ENCODE measurements at regions not wholly inside any gene's neighbourhood (a gene's known extent, or its start where the extent isn't known, plus 50 kb on each side); places are given as distances from the start of the nearest gene placed in this dataset.

GRCh38 chr2:17336458-17336857 lies 181.8 kb downstream of the RAD51AP2 start:
- no peak for DNase-seq (ENCODE audit: low read depth)
- no peak overlapping the region for H3K4me3 ChIP-seq (ENCODE audit: low read depth, low read length)
- TF ChIP-seq MYC (IDR thresholded peaks at IDR 0.05; ENCODE audit: low read depth, low read length) (no peak), POLR2A (IDR thresholded peaks at IDR 0.05; ENCODE audit: extremely low read depth, insufficient read length) (no peak), CTCF (IDR thresholded peaks at IDR 0.05; ENCODE audit: low read depth, low read length) (no peak), MAX (IDR thresholded peaks at IDR 0.05; ENCODE audit: low read depth, low read length) (no peak)

GRCh38 chr2:17334300-17334699 lies 183.9 kb downstream of the RAD51AP2 start:
- no peak overlapping the region for H3K4me3 ChIP-seq (ENCODE audit: low read depth, low read length)
- DNase-seq (ENCODE audit: low read depth): no peak
- no peak for TF ChIP-seq POLR2A (IDR thresholded peaks at IDR 0.05; ENCODE audit: extremely low read depth, insufficient read length)
- TF ChIP-seq CTCF (IDR thresholded peaks at IDR 0.05; ENCODE audit: low read depth, low read length): no peak
- no peak for TF ChIP-seq MYC (IDR thresholded peaks at IDR 0.05; ENCODE audit: low read depth, low read length)
- TF ChIP-seq MAX (IDR thresholded peaks at IDR 0.05; ENCODE audit: low read depth, low read length): no peak

- TF ChIP-seq MYC (IDR thresholded peaks at IDR 0.05; ENCODE audit: low read depth, low read length) (no peak), POLR2A (IDR thresholded peaks at IDR 0.05; ENCODE audit: extremely low read depth, insufficient read length) (no peak), MAX (IDR thresholded peaks at IDR 0.05; ENCODE audit: low read depth, low read length) (no peak), CTCF (IDR thresholded peaks at IDR 0.05; ENCODE audit: low read depth, low read length) (no peak)
- no peak overlapping the region for H3K4me3 ChIP-seq (ENCODE audit: low read depth, low read length)
- DNase-seq (ENCODE audit: low read depth): no peak
These were observed 186.6 kb downstream of the RAD51AP2 start for GRCh38 chr2:17331636-17332035.

- no peak for TF ChIP-seq MAX (IDR thresholded peaks at IDR 0.05; ENCODE audit: low read depth, low read length)
- no peak for DNase-seq (ENCODE audit: low read depth)
- H3K4me3 ChIP-seq (ENCODE audit: low read depth, low read length): no peak overlapping the region
These were observed 190.1 kb downstream of the RAD51AP2 start for GRCh38 chr2:17328161-17328560.

GRCh38 chr2:17327649-17328048 lies 190.6 kb downstream of the RAD51AP2 start:
- TF ChIP-seq POLR2A (IDR thresholded peaks at IDR 0.05; ENCODE audit: extremely low read depth, insufficient read length): no peak
- no peak for TF ChIP-seq MYC (IDR thresholded peaks at IDR 0.05; ENCODE audit: low read depth, low read length)
- no peak for TF ChIP-seq MAX (IDR thresholded peaks at IDR 0.05; ENCODE audit: low read depth, low read length)
- no peak for TF ChIP-seq CTCF (IDR thresholded peaks at IDR 0.05; ENCODE audit: low read depth, low read length)
- DNase-seq (ENCODE audit: low read depth): no peak
- H3K4me3 ChIP-seq (ENCODE audit: low read depth, low read length): no peak overlapping the region

- DNase-seq (ENCODE audit: low read depth): no peak
- TF ChIP-seq MYC (IDR thresholded peaks at IDR 0.05; ENCODE audit: low read depth, low read length): no peak
- TF ChIP-seq MAX (IDR thresholded peaks at IDR 0.05; ENCODE audit: low read depth, low read length): no peak
- no peak for TF ChIP-seq POLR2A (IDR thresholded peaks at IDR 0.05; ENCODE audit: extremely low read depth, insufficient read length)
- no peak for TF ChIP-seq CTCF (IDR thresholded peaks at IDR 0.05; ENCODE audit: low read depth, low read length)
- H3K4me3 ChIP-seq (ENCODE audit: low read depth, low read length): no peak overlapping the region
These were observed 191.5 kb downstream of the RAD51AP2 start for GRCh38 chr2:17326717-17327116.
